ENCODE measurements at regions not wholly inside any gene's neighbourhood (a gene's known extent, or its start where the extent isn't known, plus 50 kb on each side); places are given as distances from the start of the nearest gene placed in this dataset.
"Not testable (repeated sequence)": the region's sequence is repeated elsewhere in the genome, so short reads cannot be mapped to it uniquely, and the experiment has no call there.

DNA sequence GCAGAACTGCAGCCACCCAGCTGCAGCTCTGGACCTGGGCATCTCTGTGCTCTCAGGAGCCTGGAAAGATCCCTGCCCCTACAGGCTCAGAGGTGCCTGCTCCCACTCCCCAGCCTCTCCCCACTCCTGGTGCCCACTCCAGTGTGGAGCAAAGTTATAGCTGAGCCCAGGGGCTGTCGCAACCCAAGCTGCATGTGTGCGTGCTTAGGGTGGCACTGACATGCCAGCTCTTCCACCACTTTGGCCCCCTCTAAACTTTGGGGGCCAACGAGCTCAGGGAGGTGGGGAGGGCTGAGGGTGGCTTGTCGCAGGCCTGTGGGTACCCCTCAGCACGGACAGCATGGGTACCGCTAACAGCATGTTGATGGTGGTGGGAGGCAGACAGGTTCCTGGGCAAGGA lies 126.3 kb upstream of the FHL2 start:
- DNase-seq = no peak

DNA sequence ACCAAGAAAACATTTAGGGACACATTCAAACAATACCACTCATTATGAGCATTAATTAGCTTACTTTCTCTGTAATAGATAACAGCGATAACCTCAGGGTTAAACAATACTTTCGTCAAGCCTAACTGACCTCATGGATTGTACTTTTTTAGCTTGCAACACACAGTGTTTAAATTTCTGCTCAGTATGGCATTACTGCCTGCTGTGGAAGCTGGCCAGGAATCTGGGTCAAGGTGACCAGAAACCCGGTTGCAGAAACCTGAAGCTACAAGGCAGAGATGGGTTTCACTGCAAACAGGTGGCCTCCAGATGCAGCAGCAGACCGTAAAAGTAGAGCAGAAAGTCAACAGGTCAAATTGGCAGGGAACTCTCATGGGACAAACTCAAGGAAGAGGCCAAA lies 123.8 kb upstream of the FHL2 start:
- DNase-seq = no peak

DNA sequence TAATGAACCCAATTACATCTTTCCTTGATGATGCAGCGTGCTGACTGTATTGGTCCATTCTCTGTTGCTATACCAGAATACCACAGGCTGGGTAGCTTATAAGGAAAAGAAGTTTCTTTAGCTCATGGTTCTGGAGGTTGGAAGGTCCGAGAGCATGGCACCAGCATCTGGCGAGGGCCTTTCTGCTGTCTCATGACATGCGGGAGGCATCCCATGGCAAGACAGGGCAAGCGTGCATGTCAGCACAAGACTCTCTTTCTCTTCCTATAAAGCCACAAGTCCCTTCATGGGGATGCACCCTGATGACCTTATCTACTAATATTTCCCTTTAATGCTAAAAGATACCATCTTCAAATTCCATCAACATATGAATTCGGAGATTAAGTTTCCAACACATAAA lies 122.8 kb upstream of the FHL2 start:
- DNase-seq = no peak

DNA sequence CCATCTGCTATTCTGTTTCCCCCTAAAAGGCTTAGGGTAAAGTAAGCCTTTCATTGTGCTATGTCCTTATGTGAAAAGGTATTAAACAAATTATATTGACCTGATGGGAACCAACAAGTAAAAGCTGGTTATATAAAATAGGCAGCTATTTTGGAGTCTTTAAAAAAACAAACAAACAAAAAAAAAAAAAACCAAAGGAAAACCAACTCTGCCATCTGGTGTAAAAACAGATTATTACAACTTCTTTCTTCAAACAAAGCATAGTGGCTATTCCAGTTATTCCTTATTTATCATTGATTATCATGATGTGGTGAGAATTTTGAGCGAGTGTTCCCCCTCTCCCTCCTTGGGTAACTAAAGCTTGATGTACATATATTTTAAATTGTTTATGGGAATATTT lies 122.3 kb upstream of the FHL2 start:
- peak in 1 of 2 experiments; percentile 34 for DNase-seq

DNA sequence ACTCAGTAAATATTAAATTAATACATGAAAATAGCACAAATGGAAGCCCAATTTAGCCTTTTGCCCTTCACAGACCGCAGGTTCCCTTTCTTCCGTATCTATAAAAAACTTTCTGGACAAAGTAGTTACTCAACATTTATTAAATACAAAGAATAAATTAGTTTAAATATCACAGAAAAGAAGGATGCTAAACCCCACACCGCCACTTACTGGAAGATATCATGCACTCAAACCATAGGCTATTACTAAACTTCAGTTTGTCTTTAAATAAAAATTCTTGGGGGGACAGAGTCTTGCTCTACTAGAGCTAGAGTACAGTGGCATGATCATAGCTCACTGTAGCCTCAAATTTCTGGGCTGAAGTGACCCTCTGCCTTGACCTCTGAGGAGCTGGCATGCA lies 120.7 kb upstream of the FHL2 start:
- DNase-seq = no peak

DNA sequence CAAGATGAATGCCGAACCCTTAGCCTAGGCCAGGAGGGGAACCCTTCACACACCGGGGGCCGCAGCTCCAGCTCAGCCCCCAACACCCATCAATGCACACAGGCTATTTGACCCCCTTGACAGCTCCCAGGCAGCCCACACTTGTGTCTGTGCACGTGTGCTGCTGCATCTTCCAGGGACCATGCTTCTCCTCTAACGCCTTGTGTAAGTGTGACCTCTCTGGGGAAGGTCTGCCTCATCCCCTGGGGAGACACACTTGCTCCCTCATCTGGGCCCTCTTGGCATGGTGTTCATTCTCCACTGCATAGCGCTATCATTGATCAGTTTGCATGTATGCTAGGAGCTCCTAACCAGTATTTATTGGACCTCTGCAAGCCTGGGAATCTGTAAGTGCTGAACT lies 120.0 kb upstream of the FHL2 start:
- peak in 1 of 2 experiments; percentile 3 for DNase-seq

DNA sequence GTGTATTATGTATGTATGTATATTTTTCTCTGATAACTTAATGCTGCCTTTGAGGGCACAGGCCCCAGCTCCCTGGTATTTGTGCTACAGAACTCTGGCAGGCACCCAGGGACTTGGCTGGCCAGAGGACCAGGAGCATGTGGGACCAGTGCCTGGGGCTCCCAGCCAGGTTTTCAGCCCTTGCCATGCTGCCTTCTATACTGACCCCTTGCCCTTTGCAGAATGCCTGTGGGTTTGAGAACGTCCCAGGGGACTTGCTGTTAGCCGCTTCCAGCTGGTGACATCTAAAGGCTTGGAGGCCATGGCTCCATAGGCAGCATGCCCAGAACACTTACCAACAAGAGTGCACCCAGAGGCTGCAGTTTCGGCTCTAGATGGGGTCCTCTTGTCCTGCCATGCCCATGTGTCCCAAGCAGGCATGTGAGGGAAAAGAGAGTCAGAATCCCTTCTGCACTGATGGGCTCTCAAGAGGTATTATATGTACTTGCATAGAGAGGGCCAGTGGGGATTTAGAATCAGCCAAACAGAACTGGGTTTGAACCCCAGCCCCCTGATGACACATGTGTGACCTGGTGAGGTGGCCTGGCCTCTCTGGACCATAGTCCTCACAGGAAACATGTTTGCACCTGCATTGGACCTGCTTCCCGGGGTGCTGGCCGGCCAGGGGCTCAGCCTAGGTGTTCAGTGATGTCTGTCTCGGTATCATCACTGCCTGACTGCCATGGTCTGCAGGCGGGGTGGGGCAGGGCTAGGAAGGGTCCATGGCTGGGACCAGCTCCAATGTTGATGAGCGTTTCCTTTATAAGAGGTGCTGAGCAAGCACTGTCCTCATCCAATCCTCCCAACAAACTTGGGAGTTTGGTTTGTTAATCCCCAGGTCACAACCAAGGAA lies 119.2 kb upstream of the FHL2 start:
- no peak for DNase-seq

DNA sequence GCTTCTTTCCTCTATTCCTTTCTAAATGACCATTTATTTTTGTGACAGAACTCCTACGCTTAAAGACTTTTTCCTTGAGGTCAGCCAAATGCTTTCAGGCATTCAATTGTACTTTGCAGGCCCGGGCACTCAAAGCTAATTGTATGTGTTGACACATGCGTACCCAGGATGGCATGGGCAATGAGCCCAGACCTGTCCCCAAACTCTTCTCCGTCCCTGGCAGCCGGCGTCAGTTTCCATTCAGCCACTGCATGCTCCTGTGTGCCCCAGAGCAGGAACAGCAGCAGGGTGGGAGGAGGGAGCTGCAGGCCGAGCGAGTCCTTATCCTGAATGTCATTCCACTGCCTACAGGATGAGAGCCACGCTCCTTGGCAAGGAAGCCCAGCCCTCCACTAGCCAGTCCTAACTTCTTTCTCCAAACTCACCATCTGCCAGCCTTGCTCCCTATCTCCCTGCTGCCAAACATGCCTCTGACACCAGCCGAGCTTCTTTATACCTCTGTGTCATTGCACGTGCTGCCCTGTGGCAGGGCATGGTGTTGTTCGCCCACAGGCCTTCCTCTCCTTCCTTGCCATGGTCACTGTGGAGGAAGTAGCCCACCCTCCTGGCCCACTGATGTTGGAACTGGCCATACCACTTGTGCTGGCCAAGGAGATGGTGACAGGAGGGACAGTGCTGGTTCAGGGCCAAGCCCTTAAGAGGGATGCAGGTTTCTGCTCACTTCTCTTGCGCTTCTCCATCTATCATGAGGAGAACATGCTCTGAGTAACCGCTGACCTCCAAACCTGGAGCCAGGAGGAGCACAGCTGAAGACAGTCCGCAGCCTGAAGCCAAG lies 116.9 kb upstream of the FHL2 start:
- DNase-seq = no peak

DNA sequence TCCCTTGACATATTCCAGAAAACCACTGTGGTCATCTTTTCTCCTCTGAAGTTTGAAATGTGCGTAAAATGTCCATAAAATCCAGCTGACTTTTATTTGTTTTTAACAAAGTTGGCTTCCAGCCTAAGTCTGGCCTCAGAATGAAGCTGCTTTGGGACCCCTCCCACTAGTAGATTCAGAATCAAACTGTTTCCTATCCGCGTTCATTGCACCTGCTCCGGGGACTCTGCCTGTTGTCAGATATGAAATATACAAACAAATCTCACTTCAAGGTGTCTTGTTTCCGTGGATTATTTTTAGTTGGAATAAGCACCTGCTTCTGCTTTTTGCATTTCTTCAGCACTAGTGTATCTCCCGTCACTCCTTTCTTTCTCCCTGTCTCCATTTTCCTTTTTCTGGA lies 115.7 kb upstream of the FHL2 start:
- DNase-seq = no peak

DNA sequence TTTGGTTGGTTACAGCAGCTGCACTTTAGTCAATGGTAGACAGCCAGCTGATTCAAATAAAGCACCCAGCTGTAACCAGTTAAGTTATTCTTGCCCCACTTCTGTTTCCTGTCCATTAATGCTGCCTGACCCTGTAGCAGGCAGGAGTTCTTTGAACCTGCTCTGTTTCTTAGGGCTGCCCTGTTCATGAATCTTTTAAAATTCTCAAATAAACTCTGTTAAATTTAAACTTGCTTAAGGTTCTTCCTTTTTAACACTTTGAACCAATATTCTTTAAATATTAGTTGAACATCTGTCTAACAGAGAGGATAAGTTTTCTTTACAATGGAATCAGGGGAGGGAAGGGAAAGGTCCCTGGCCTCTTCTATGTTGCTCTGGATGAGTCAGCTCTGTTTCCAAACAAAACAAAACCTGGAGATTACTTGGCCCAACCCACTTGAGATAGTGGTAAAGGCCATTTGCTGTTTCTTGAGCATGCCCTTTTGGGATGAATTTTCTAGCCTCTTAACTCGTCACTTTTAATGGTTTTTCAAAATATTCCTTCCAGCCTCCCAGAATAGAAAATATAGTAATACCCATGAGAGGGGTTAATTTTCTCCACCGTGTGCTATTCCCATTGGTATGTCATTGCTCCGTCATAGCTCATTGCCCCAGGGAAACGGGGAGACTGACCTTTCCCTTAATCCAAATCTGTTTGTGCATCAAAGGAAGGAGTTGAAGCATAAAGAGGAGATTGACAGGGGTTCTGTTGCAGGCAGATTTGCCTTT lies 112.1 kb upstream of the FHL2 start:
- peak in 1 of 2 experiments; percentile 21 for DNase-seq

DNA sequence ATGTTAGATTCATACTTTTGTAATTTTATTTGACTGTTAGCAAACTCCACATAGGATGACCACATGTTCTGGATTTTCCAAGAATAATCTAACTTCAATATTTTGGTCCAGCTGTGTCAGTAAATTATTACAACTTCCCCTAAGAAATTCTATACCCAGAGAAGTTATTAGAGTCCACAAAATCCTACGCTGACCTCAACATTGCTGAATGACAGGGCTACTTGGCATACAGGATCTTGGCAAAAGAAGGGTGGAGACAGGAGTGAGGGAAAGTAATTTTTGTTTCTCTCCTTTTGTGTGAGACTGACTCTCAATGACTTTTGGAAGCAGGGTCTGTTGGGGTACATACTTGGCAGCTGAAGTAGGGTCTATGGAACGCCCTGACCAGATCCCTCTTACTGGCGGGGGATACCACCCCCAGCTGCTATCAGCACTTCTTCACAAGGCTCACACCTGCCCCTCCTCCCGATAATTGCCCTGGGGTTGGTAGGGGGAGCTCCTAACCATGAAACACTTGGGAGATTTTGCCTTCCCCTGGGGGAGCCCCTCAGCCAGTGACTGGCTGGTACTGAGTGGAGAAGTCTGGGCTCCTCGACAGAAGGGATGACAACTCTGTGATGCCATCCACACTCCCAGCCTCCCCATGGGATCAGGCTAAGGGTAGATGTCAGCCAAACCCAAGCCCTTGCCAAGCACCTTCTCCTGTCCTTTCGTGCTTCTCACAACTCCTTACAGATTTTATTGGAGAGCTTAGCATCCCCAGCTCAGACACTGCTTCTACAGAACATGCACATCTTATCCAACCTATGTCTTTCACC lies 110.6 kb upstream of the FHL2 start:
- no peak for DNase-seq

DNA sequence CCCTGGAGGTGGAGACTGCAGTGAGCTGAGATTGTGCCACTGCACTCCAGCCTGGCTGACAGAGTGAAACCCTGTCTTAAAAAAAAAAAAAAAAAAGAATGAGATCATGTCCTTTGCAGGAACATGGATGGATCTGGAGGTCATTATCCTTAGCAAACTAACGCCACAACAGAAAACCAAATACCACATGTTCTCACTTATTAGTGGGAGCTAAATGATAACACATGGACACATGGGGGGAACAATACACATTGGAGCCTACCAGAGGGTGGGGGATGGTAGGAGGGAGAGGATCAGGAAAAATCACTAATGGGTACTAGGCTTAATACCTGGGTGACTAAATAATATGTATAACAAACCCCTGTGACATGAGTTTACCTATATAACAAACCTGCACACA lies 108.0 kb upstream of the FHL2 start:
- not testable (repeated sequence) for DNase-seq

DNA sequence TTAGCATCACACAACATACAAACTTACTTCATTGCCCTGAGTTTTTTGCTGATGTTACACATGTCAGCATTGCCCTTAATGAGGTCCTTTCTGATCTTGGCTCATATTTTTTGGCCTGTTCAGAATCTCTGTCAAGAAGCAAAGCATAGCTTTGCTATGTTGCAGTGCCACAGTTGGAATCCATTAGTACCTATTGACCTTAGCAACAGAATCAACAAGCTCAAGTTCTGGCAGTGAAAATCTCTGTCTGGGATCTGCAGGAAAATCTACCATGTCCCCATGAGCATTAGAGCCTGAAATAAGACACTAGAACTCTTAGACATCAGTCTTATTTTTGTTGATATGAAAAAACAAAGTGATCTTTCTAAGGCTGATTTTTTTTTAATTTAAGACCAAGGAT lies 105.6 kb upstream of the FHL2 start:
- DNase-seq = no peak

DNA sequence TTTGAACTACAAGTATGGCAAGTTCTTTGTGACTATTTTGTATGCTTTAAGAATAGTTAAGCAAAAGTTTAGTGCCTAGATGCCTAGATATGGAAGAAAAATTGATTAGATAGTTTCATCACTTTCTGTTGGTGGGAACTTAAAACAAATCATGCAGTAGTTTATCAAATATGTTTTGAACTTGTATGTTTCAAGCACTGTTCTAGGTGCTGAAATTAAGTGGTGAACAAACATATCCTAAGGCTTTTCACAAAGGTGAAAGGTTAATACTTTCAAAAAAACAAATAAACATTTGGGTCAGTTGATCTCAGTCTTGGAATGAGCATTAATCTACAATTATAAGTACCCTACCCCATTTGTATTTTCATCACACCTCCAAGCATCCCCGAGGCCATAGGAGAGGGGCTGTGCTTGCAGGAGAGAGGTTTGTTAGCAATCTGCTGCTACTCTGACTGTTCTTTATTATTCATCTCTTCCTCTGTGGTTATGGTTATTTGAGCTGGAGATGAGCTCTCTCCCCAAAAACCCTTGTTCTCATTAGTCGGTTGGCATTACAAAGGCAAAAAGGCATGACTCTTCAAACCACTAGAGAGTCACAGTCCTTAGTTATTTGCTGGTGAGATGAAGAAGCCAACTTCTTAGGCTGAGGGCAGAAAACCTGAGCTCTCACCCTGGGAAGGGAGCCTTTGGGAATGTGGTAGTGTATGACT lies 103.9 kb upstream of the FHL2 start:
- no peak for DNase-seq

DNA sequence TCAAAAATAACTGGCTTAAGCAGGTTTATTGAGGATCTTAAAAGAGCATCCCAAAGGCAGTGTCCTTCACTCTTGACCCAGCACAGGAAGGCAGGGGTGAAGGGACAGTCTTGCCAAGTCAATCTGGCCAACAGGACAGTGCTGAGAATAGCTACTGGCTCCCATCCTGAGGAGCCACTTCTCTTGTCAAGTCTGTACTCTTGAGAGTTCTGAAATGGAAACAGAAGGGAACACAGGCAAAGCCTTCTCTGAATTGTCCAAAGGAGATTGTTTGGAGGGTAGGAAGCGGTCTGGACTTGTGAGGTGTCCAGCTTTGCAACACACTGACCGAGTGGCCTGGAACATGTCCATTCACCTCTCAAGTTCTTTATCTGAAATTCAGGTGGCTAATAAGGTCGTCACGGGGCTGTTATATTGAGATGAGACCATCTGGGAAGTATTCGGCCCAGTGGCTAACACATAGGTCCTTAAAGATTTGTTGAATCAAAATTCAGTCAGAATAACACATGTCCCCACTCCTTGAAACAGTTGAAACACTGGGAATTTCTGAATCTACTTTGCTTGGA lies 99.5 kb upstream of the FHL2 start:
- no peak for DNase-seq

DNA sequence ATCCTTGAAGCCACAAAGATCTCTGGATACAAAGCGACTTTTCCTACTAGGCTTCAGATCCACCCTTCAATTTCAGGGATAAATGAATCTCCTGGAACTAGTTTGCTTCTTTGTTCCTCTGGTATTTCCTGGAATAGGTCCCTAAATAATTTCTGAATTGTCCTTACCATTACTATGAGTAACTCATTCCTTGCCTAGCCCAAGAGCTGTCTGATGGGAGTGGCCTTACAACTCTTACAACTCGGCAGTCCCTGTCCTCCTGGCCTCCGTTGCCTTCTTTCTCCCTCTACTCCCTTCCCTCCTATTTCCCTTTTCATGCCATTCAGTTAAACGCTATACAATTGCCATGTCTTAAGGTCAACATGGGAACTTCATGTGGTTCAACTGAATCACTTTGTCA lies 98.2 kb upstream of the FHL2 start:
- DNase-seq = no peak

DNA sequence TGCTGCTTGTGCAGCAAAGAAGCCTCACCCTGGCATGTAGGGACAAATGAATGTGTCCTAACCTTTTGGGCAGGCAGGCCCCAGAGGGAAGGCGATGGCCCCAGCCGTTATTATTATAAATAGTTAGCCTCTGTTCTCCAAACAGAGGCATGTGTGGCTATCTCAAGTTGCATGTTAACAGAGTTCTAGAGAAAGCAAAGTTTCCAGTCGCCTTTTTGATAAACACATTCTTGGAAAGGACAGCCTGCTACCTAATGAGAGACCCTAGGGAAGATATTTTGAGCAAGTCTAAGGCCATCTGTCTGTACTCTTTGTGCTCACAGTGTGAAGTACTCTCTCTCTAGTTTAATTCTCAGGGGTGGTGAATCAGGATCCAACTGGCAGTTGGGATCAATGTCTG lies 97.4 kb upstream of the FHL2 start:
- no peak for DNase-seq

DNA sequence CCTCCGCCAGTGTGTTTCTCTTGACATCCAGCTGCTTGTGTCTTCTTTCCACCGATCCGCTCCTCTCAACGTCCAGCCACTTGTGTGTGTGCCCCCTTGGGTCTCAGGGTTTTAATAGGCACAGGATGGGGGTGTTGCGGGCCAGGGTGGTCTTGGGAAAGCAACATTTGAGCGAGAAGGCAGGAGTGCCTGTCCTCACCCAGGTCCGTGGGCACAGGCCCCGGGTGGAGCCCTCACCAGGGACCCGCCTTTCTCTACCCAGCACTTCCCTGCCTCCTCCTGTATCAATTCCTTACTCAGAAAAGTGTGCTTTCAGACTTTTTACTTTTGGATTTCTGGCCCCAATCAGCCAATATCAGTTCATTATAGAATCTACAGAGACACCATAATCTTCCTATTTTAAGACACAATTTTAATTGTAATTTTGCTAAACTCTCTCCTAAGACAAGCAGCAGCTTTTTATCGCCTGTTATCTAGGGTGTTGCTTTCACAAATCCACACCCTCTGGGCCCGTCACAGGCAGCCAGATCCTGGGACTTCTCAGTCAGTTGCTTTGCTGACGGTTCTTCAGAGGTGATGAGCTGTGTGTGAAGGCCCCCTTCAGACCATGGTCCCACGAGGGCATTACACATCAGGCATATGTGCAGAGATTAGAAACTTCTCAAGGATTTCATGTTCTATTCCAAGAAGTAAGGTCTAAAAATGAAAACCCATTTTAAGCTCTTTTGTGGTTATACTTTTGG lies 96.0 kb upstream of the FHL2 start:
- no peak for DNase-seq

DNA sequence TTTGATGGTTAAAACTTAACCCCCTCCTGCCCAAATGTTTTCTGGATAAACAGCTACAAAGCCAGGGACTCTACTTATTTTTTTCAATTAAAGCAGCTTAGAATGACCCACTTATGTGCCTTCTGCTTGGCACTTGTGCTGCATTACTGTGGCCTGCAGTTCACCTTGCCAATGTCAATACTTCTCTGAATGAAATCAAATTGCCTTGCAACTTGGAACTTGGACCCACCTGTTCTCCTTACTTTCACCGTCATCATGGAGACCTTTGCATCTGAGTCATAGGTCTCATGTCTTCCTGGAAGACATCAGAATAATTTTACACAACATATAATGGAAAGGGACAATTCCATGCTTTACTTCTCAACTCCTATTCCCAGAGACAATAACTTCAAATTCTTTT lies 92.1 kb upstream of the FHL2 start:
- DNase-seq = no peak

DNA sequence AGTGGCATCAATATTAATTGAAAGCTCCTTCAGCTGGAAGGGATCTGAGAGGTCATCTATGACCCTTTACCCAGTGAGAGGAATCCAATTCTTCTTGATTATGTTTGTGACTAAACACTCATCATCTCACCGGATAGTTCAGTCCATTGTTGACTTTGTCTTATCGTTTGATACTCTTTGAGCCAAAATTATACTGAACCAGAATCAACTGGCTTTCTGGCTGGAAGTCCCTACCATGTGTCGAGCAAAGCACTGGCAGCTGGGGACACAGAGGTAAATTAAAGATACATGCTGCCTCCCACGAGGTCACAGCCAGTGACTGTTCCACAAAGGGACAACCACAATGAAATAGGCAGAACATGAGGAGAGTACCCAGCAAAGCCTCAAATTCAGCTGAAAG lies 91.4 kb upstream of the FHL2 start:
- no peak for DNase-seq
